NCI-H2227 (cell line): ENCODE measurements at regions not wholly inside any gene's neighbourhood (a gene's known extent, or its start where the extent isn't known, plus 50 kb on each side); places are given as distances from the start of the nearest gene placed in this dataset.

Experiments
- DNase-seq: peaks from one replicate; lab custom pipeline; 2025; ENCODE audit not compliant: unreplicated experiment; lab: John Stamatoyannopoulos, UW

DNA sequence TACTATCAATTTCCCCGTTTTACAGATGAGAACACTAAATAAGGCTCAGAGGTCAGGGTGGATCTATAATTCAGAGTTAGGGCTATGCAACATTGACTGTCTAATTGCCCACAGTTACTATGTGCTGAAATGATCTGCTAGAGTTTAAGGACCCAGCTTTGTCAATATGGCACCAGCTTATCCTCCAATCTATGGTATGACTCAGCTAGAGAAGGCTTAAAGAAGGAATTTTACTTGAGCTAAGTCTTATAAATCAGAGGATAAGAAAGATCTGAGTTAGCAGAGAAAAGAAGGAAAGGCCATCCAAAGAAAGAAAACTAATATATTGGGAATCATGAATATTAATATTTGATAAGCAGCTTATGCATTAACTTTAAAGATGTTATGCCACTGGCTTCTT lies 78.1 kb downstream of the ASB9 start:
- no peak for DNase-seq

DNA sequence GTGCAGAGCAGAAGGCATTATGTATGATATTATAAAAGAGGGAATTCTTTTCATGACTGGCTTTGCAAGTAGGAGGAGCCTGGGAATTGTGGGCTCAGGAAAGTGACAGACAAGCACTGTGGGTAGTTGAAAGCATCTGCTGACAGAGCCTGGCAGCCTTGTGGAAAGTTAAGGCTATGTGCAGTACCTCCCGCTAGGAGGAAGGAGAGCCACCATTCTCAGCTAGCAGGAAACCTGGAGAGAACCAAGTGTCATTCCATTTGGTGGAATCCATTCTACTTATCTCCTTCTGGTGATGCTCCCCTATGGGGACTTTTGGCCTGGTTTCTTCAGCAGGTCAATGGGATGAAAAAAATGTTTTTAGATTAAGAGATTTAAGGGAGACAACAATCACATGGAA lies 81.8 kb downstream of the ASB9 start:
- DNase-seq = no peak

DNA sequence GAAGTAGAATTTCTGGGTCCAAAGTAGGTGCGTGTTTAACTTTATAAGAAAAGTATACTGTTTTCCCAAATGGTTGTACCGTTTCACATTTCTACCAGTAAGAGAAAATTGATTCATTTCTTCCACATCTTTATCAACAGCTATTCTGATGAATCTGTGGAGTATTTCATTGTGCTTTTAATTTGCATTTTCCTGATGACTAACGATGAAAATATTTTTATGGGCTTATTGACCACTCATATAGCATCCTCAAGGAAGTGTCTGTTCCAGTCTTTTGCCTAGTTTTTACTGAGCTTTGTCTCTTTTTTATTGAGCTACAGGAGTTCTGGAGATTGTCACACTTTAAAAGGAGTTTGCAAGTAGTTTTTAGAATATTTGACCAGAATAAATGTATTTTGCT lies 92.6 kb downstream of the ASB9 start:
- no peak for DNase-seq

DNA sequence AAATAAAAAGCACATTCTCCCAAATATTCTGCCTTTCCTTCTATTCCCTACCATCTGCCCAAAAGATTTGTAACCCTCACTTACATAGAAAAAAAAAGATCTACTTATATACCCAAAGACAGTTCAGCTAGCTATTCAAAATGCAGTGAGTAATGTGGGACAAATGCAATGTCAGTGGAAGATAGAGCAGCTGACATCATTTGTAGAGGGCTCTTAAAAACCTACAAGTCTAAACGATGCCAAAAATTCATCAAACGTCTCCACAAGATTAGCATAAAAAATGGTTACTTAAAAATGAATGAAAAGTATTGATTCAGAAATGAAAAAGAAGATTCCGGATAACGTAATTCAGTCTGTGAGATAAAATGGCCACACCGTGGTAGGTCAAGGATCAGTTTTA lies 96.5 kb downstream of the ASB9 start:
- no peak for DNase-seq

DNA sequence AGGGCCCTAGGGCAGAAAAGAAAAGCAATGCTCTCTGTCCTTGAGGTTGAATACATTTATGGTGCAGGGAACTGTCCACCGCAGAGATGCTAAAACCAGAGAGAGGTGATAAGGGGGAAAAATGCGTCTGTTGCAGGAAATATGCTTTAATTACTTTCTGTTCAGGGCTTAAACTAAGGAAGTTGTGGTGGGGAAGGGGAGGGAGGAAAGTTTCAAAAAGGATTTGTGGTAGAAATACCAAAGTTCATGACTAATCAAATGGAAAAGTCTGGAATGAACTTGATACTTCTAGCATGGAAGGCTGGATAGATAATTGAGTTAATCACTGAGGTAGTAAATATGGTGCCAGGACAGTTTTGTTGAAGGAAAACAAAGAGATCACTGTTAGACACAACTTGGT lies 99.0 kb downstream of the ASB9 start:
- no peak for DNase-seq

DNA sequence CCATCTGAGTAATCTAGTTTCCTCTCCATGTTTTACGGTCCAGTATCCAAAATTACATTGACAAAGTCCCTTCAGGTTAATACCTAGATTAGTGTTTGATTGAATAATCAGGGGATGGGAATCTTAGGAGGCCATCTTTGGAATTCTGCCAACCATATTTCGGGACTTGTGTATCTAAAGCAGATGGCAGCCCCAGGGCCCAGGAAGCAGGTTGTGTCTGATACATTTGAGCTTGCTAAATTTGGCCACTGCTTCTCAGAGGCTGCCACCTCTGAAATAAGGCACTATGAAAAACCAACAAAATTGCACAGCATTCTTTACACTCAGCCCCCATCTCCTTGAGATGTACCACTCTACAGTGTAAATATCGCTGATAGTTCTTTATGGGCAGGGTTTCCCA lies 102.1 kb downstream of the ASB9 start:
- DNase-seq = no peak

DNA sequence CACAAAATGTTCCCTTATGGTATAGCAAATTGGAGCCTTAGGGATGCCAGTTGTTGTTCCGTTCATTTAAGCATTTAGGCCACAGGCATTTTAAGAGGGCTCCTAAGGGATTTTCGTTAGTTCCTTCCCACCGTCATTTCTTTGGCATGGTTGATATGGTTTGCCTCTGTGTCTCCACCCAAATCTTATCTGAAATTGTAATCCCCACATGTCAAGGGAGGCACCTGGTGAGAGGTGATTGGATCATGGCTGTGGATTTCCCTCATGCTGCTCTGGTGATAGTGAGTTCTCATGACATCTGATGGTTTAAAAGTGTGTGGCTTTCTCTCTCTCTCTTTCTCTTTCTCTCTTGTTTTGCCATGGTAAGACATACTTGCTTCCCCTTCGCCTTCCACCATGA lies 104.1 kb downstream of the ASB9 start:
- DNase-seq = no peak

DNA sequence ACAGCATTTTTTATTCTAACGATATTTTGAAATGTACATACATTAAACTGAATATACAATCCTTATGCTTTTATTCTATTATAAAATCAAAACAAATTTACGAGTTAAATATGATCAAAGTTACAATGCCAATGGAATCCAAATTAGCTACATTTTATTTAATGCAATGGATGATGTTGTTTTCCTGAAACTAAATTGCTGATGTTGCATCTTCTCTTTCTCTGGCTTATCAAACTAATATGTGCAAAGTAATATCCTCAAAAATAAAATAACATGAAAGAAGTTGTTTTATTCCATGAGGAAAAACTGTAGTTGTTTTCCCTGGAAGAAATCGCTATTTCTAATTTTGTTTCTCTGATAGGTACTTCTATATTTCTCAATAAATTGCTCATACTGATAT lies 106.8 kb downstream of the ASB9 start:
- DNase-seq = no peak

DNA sequence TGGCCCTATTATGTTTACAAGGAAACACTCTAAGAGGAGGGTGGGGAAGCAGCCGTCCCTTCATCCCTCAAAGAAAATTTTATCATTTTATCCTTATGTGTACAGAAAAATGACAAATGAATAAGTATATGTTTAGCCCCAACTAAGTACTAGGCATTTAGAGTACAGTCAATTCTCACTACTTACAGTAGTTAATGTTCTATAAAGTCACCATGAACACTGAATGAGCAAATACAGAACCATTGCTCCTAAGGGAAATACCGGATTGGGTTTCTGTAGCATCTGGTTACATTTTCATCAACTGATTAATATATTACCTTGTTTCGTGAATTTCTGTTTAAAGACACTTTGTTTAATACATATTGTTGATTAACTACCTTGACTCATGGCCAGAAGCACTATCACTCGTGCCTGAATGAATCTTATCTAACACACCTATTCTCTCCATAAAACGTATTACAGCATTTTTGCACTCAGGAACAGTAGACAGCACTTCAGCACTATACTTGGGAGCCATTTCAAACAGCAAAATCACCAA lies 109.3 kb downstream of the ASB9 start:
- no peak for DNase-seq

DNA sequence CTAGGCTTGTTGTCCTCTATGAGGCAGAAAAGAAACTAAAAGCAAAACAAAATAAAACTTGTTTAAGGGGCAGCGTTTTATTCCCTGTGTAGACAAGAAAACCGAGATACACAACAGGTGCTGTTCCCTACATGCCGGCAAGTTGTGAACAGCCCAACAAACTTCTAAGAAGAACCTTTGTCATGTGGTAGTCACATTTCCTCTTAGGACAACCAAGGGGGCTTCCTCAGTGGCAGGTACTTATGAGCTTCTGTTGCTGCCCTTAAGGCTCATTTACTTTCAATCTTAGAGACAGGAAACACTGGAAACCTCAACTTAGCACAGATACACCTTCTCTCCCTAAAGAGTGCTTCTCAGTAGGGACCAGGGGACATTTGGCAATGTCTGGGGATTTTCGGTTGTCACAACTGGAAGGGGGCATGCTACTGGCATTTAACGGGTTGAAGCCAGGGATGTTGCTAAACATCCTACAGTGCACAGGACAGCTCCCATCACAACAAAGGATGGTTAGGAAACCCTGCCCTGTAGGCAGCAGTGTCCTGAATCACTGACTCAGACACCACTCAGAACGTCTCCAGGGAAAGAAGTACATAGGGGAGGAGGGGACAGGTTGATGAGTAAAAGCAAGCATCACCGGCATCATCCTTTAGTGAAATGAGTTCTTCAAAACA lies 111.0 kb downstream of the ASB9 start:
- DNase-seq = no peak

DNA sequence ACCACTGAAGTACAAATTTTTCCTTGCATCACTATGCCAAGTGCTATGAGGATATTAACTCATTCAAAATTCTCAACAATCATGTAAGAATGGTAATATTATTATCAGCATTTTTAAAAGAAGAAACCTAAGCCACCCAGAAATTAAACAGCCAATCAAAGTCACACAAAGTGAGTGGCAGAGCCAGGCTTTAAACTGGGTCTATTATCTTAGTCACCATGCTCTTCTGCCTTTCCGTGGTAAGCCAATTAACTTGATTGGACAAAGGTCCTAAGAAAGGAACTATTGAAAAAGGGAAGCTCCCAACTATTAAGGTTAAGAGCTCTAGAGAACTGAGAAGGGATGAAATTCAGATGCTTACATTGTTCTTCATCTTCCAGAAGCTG lies 111.5 kb downstream of the ASB9 start:
- DNase-seq = no peak

DNA sequence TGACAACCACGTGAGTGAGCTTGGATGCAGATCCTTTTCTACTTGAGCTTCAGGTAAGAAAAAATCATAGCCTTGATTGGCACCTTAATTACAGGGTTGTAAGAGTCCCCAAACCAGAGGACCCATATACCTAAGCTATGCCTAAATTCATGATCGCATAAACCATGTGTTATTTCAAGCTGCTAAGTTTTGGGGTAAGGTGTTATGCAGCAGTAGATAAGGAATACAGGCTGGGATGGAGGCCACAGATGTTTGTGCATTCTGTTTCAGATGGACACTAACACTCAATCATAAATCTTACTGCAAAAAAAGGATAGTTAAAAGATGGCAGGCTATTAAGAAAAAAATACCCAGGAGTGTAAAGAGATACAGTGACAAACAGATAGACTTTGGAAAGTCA lies 112.3 kb downstream of the ASB9 start:
- DNase-seq = no peak

DNA sequence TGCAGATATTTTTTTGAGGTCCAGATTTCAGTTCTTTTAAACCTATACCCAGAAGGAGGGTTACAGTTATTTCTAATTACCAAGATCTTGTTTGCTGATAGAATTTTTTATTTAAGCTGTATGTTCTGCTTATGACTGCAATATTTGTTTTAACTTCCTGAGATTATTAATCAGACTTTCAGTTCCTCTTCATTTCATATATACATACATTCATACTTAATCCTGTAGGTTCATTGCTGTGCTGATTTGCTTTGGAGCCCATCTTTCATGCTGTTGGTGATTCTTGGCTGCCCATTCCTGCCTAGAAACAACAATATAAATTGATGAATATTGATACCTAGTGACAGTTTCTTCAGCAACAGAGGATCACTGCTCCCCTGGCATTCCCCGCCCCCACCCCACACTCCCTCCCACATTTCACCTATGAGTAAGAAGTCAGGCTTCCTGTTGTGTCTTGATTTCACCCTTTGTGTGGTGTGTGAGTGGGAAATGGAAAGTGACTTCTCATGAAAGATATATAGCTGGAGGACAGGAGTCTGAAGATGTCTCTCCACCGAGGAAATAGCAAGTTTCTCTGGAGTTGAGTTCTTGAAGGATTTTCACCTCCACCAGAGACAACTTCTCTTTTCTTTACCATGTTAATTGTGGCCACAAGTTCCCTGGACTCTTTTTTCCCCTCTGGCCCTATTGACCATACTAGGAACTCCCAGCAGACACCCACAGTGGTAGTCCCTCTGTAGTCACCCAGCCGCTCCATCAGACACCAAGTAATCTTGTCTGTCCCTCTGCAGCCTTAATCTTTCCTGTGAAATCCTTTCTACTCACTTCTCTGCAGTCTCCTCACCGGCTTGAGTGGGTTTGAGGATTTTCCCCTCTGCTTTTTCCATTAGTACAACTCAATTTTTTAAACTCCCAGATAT lies 118.4 kb downstream of the ASB9 start:
- no peak for DNase-seq

DNA sequence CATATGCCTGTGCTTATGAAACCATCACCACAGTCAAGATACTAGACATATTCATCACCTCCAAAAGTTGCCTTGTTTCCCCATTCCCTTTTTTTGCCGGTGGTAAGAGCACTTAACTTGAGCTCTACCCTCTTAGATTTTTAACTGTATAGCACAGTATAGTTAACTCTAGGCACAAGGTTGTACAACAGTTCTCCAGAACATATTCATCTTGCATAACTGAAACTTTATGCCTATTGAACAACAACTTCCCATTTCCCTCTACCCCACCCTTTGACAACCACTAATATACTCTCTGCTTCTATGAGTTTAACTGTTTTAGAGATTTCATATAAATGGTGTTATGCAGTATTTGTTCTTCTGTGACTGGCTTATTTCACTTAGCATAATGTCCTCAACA lies 119.3 kb downstream of the ASB9 start:
- no peak for DNase-seq

DNA sequence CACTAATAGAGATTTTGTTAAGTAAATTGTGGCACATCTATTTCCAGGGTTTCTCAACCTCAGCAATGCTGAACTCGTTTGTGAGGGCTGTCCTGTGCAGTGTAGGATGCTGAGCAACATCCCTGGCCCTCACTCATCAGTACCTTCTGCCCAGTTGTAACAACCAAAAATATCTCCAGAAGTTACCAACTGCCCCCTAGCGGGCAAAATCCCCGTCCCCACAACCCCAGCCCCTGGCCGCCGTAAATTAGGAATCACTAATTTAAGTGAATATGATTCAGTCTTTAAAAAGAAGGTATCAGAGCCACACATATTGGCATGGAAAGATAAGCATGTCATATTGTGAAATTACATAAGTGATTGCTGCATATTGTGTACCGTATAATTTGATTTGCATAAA lies 123.4 kb downstream of the ASB9 start:
- peak; percentile 3 for DNase-seq

DNA sequence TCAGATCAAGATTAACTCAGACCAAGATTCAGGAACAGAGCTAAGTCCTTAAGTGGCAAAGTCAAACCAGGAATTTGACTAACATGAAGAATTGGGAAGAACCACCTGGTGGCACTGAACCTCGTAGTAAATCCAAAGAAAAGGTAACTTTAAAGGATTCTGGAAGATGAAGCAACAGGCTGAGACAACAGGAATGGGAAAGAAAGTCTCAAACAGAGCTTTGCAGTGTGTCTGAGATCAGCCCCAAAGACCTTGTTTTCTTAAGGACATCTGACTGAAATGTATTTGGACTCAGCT lies 126.1 kb downstream of the ASB9 start:
- DNase-seq = no peak

DNA sequence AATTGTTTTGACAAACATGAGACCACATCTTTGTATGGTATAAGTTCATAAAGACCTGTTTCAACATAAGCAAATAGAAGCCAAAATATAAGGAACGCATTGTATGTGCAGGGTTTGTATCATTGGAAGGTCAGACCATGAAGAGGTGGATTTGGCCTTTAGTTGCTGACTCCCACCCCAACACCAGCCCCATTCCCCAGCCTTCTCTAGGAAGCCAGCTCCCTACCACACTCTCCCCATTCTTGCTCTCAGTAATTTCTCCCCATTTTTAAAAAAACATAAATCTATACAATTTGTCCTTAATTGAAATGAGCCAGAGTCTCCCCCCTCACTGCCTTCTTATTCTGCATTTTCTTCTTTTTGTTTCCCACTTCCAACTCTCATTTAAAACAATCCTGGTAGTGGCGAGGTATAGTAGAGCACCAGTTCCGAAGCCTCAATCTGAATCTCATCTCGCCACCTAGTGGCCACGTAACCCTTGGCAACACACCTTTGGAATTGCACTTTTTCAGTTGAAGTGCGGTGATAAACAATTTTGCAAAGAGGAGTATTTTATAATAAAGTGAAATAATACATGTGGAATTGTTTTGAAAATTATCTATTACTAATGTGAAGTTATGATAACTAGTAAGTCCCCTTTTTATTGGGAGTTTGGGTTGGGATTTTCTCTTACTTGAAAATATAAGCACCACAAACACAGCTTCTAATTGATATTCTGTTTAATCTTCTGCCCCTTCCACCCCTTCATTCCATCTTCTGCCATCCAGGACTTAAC lies 126.6 kb downstream of the ASB9 start:
- DNase-seq = peak; percentile 60

DNA sequence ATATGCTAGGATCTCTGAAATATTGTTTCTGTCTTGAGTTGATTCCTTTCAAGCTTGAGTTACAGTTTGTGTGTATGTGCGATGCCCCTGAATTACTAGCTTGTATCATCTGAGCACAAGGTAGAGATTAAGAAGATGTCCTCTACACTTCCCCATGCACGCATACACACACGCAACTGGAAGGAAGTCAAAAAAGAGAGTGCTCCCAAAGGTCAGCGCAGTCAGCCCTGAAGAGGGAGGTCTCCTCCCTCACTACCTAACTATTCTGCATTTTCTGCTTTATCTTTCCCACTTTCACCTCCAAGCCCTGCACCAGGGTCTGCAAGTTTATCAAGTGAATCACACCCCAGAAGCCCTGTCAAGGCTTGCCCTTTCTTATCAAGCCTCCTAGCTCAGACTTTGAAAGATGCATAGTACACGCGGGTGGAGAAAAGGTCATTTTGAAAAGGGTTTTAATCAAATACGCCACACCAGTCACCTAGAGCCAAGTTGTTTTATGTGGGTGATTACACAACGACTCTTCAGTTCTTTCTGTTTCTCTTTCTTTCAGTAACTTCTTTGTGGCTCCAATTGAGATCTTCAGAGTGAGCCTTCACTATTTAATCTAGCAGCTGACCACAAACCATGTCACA lies 127.7 kb downstream of the ASB9 start:
- no peak for DNase-seq

DNA sequence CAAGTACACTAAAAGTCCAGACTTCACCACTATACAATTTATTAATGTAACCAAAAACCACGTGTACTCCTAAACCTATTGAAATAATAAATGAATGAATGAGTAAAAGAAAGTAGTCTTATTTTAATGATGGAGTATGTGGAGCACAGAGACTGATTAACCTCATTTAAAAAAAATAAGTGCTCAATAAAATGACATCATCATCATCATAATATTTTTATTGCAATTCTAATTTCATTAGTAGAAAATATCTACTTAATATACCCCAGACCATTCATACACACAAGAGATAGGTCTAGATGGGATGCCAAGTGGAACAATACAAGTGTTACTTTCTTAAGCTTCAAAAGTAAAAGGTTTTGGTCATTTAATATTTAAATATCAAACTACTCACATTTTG lies 133.1 kb downstream of the ASB9 start:
- DNase-seq = no peak

DNA sequence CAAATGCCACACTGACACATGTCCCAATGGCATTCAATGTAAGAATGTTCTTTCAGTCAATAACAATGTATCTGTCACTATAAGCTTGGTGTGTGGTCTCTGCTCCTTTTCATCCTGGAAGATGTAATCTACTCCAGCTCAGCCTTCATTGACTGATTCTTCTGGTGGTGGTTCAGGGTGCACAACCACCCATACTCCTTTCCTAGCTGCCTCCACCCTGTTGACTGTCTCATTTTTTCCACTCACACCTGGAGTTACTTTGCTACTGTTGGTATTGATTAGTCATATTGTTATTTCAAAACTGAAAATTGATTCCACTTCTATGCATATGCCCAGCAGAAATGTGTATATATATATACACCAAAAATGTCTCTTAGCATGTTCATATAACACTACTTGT lies 140.5 kb downstream of the ASB9 start:
- DNase-seq = no peak

DNA sequence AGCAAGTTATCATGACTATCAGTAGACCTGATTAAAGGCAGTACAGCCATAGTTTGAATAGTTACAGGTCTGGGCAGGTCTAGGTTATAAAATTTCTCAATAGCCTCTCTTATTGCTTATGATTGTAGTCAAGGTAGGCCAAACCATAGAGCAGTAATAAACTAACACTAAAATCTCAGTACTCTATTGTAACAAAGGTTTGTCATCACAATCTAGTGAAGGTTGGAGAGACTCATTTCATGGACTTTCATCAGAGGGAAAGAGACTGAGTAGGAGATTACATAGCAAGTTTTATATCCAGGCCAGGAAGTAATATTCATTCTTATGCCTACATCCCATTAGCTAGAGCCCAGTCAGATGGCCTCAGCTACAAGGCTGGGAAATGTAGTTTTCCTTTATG lies 141.0 kb downstream of the ASB9 start:
- DNase-seq = no peak
